GM23338 (cell line): ENCODE measurements at regions not wholly inside any gene's neighbourhood (a gene's known extent, or its start where the extent isn't known, plus 50 kb on each side); places are given as distances from the start of the nearest gene placed in this dataset.

Experiments
- ATAC-seq: fragments of 200-7000 bp; cut with Tn5 transposase; 3 replicates; pipeline ENCODE4 v1.9.1; 2020
- DNase-seq: peaks from one replicate; pipeline ENCODE4 v3.0.0-alpha.2; 2015; ENCODE audit warnings: low spot score
- H2AFZ ChIP-seq: fragments of 200-600 bp; sonication (generic); 2 replicates; pipeline ENCODE4 v1.8.0; 2016; ENCODE audit warnings: antibody characterized with exemption, mild to moderate bottlenecking, moderate library complexity
- H3F3A ChIP-seq: fragments of 200-600 bp; sonication (generic); replicated peaks from 2 replicates; pipeline ENCODE4 v1.8.0; 2017; ENCODE audit warnings: antibody characterized with exemption, mixed run types, low read depth
- H3K27ac ChIP-seq: fragments of 200-600 bp; sonication (generic); 2 replicates; pipeline ENCODE4 v1.6.1; 2016; ENCODE audit warnings: low read depth
- H3K27me3 ChIP-seq: fragments of 200-600 bp; sonication (generic); 2 replicates; pipeline ENCODE4 v1.8.0; 2016; ENCODE audit warnings: mild to moderate bottlenecking, mixed run types, moderate library complexity; ENCODE audit not compliant: insufficient read depth
- H3K36me3 ChIP-seq: fragments of 200-600 bp; sonication (generic); 2 replicates; pipeline ENCODE4 v1.8.0; 2016; ENCODE audit warnings: mild to moderate bottlenecking; ENCODE audit not compliant: insufficient read depth
- H3K4me1 ChIP-seq: fragments of 200-600 bp; sonication (generic); 2 replicates; pipeline ENCODE4 v1.8.0; 2016; ENCODE audit warnings: mild to moderate bottlenecking, moderate library complexity; ENCODE audit not compliant: insufficient read depth
- H3K4me2 ChIP-seq: fragments of 200-600 bp; sonication (generic); 2 replicates; pipeline ENCODE4 v1.7.1; 2017; ENCODE audit warnings: mixed run types
- H3K4me3 ChIP-seq: fragments of 200-600 bp; sonication (generic); 2 replicates; pipeline ENCODE4 v1.6.1; 2016; ENCODE audit warnings: mixed run types
- H3K79me2 ChIP-seq: fragments of 200-600 bp; sonication (generic); replicated peaks from 2 replicates; pipeline ENCODE4 v1.8.0; 2017; ENCODE audit warnings: mild to moderate bottlenecking; ENCODE audit not compliant: insufficient read depth
- H3K9me2 ChIP-seq: fragments of 200-600 bp; sonication (generic); 2 replicates; pipeline ENCODE4 v1.8.0; 2017; ENCODE audit not compliant: insufficient read depth
- H4K20me1 ChIP-seq: fragments of 200-600 bp; sonication (generic); replicated peaks from 2 replicates; pipeline ENCODE4 v1.8.0; 2017; ENCODE audit warnings: mild to moderate bottlenecking; ENCODE audit not compliant: insufficient read depth
- H3K27ac Mint-ChIP-seq: 2 replicates; pipeline ENCODE4 v1.8.0; 2020; ENCODE audit warnings: inconsistent platforms, mild to moderate bottlenecking, moderate library complexity, mixed read lengths
- H3K27me3 Mint-ChIP-seq: 3 replicates; pipeline ENCODE4 v1.8.0; 2022; ENCODE audit warnings: low read depth, mild to moderate bottlenecking, moderate library complexity, mixed read lengths, inconsistent platforms; ENCODE audit not compliant: insufficient read depth, poor library complexity
- H3K36me3 Mint-ChIP-seq: 3 replicates; pipeline ENCODE4 v1.8.0; 2021; ENCODE audit warnings: low read depth, mild to moderate bottlenecking, inconsistent platforms, moderate library complexity, mixed read lengths
- H3K4me1 Mint-ChIP-seq: 3 replicates; pipeline ENCODE4 v1.8.0; 2020; ENCODE audit warnings: mild to moderate bottlenecking, inconsistent platforms, mixed read lengths
- H3K4me3 Mint-ChIP-seq: 3 replicates; pipeline ENCODE4 v1.8.0; 2021; ENCODE audit warnings: moderate library complexity, mild to moderate bottlenecking, inconsistent platforms, mixed read lengths
- H3K9me3 Mint-ChIP-seq: 3 replicates; pipeline ENCODE4 v1.8.0; 2020; ENCODE audit warnings: moderate library complexity, mild to moderate bottlenecking, inconsistent platforms, mixed read lengths
- EZH2 ChIP-seq: fragments of 200-600 bp; sonication (generic); IDR thresholded peaks from one replicate; pipeline ENCODE4 v1.8.0; 2017; ENCODE audit warnings: antibody characterized with exemption, mild to moderate bottlenecking, low read depth; ENCODE audit not compliant: unreplicated experiment
- JUNB ChIP-seq: IDR thresholded peaks from one replicate; pipeline ENCODE4 v1.6.1; 2016; ENCODE audit warnings: antibody characterized with exemption; ENCODE audit not compliant: unreplicated experiment
- NANOG ChIP-seq: IDR thresholded peaks from 2 replicates; pipeline ENCODE4 v1.6.1; 2016; ENCODE audit warnings: antibody characterized with exemption, borderline replicate concordance
- STAT1 ChIP-seq: IDR thresholded peaks from one replicate; pipeline ENCODE4 v1.6.1; 2016; ENCODE audit warnings: antibody characterized with exemption; ENCODE audit not compliant: unreplicated experiment
- ZNF114 ChIP-seq: fragments of 250-450 bp; sonication (Bioruptor Pico); IDR thresholded peaks from 2 replicates; pipeline ENCODE4 v1.5.0; 2020; ENCODE audit warnings: mild to moderate bottlenecking, moderate library complexity
- ZNF331 ChIP-seq: fragments of 250-450 bp; sonication (Bioruptor Pico); IDR thresholded peaks from 2 replicates; pipeline ENCODE4 v1.5.0; 2020; ENCODE audit warnings: low read depth, mild to moderate bottlenecking, moderate library complexity
- TF ChIP-seq, protein P1 (sequence below), 2 experiments: fragments of 200-600 bp in 1 of 2; sonication (generic) in 1 of 2; conservative IDR thresholded peaks; 2 replicates each; pipeline versions ENCODE4 v1.5.1 to v1.6.1; 2016 to 2017; ENCODE audit warnings: antibody characterized with exemption in 2 of 2, low read depth in 2 of 2, mild to moderate bottlenecking in 2 of 2, moderate library complexity in 1 of 2
- TF ChIP-seq, protein P2 (sequence below): IDR thresholded peaks from one replicate; pipeline ENCODE4 v1.6.1; 2018; ENCODE audit warnings: antibody characterized with exemption; ENCODE audit not compliant: unreplicated experiment

DNA sequence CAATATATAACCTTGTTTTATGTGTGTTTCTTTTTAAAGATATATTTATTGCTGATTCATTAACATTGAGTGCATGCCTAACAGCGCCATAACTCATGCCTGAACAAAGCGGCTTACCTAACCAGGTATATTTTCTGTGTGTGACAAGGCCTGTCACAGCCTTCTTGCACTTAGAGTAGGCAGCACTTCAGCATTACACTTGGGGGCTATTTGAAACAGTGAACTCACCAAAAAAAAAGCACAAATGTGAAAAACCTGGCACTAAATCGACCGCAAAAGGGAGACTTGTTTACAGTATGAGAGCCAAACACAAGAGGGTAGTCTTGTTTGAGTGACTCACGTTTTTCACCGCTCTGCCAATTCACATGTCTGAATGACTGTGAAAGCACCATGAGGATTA lies 111.7 kb downstream of the DISP1 start:
- Mint-ChIP-seq H3K36me3 (no peaks in the 10 kb centered on the region), H3K4me3 (no peak overlapping the region), H3K27me3 (no peaks in the 10 kb centered on the region), H3K4me1 (peaks cover 42% of the 10 kb centered on the region), H3K27ac (peak overlapping the region; percentile 83), H3K9me3 (no peaks in the 10 kb centered on the region)
- H3K36me3 ChIP-seq, result no peaks in the 10 kb centered on the region
- ATAC-seq (no peak), DNase-seq (no peak)
- H3K27me3 ChIP-seq, result no peaks in the 10 kb centered on the region
- no peaks in the 10 kb centered on the region for H3F3A ChIP-seq
- H3K27ac ChIP-seq, result no peak overlapping the region
- TF ChIP-seq NANOG, result no peak
- TF ChIP-seq, protein P1, sequence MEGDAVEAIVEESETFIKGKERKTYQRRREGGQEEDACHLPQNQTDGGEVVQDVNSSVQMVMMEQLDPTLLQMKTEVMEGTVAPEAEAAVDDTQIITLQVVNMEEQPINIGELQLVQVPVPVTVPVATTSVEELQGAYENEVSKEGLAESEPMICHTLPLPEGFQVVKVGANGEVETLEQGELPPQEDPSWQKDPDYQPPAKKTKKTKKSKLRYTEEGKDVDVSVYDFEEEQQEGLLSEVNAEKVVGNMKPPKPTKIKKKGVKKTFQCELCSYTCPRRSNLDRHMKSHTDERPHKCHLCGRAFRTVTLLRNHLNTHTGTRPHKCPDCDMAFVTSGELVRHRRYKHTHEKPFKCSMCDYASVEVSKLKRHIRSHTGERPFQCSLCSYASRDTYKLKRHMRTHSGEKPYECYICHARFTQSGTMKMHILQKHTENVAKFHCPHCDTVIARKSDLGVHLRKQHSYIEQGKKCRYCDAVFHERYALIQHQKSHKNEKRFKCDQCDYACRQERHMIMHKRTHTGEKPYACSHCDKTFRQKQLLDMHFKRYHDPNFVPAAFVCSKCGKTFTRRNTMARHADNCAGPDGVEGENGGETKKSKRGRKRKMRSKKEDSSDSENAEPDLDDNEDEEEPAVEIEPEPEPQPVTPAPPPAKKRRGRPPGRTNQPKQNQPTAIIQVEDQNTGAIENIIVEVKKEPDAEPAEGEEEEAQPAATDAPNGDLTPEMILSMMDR (conservative IDR thresholded peaks at IDR 0.05; ENCODE audit: low read depth in 2 of 2), result 0 out of 4 replicates have a peak, but pooled peaks of 1 of the 2 experiments have one; percentile 18
- H2AFZ ChIP-seq, result no peak overlapping the region
- H3K4me3 ChIP-seq, result no peak overlapping the region
- H3K4me1 ChIP-seq, result peaks cover 7% of the 10 kb centered on the region
- no peaks in the 10 kb centered on the region for H3K9me2 ChIP-seq
- no peaks in the 10 kb centered on the region for H4K20me1 ChIP-seq
- H3K79me2 ChIP-seq, result no peaks in the 10 kb centered on the region
- no peak overlapping the region for H3K4me2 ChIP-seq

DNA sequence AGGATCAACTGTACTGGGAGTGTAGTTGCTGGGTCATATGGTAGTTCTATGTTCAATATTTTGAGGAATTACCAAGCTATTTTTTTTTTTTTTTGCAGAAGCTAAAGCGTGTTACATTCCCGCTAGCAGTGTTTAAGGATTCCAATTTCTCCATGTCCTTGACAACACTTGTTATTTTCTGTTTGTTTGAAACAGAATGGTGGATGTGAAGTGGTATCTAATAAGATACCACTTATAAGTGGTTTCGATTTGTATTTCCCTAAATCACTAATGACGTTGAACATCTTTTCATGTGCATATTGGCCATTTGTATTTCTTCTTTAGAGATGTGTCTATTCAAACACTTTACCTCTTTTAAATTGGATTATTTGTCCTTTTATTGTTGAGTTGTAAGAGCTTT lies 112.2 kb downstream of the DISP1 start:
- Histone ChIP-seq H3K36me3 (no peaks in the 10 kb centered on the region), H3K4me1 (peaks cover 7% of the 10 kb centered on the region), H2AFZ (no peak overlapping the region), H3F3A (no peaks in the 10 kb centered on the region), H4K20me1 (no peaks in the 10 kb centered on the region), H3K4me3 (no peak overlapping the region), H3K27me3 (no peaks in the 10 kb centered on the region), H3K27ac (no peak overlapping the region), H3K79me2 (no peaks in the 10 kb centered on the region), H3K4me2 (no peak overlapping the region), H3K9me2 (no peaks in the 10 kb centered on the region)
- no peaks in the 10 kb centered on the region for H3K36me3 Mint-ChIP-seq
- H3K9me3 Mint-ChIP-seq, result no peaks in the 10 kb centered on the region
- H3K27ac Mint-ChIP-seq, result peak overlapping the region; percentile 83
- no peak overlapping the region for H3K4me3 Mint-ChIP-seq
- H3K4me1 Mint-ChIP-seq, result peaks cover 46% of the 10 kb centered on the region
- ATAC-seq (no peak), DNase-seq (no peak)
- no peaks in the 10 kb centered on the region for H3K27me3 Mint-ChIP-seq
- TF ChIP-seq, protein P2, sequence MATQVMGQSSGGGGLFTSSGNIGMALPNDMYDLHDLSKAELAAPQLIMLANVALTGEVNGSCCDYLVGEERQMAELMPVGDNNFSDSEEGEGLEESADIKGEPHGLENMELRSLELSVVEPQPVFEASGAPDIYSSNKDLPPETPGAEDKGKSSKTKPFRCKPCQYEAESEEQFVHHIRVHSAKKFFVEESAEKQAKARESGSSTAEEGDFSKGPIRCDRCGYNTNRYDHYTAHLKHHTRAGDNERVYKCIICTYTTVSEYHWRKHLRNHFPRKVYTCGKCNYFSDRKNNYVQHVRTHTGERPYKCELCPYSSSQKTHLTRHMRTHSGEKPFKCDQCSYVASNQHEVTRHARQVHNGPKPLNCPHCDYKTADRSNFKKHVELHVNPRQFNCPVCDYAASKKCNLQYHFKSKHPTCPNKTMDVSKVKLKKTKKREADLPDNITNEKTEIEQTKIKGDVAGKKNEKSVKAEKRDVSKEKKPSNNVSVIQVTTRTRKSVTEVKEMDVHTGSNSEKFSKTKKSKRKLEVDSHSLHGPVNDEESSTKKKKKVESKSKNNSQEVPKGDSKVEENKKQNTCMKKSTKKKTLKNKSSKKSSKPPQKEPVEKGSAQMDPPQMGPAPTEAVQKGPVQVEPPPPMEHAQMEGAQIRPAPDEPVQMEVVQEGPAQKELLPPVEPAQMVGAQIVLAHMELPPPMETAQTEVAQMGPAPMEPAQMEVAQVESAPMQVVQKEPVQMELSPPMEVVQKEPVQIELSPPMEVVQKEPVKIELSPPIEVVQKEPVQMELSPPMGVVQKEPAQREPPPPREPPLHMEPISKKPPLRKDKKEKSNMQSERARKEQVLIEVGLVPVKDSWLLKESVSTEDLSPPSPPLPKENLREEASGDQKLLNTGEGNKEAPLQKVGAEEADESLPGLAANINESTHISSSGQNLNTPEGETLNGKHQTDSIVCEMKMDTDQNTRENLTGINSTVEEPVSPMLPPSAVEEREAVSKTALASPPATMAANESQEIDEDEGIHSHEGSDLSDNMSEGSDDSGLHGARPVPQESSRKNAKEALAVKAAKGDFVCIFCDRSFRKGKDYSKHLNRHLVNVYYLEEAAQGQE, result no peak
- no peak for TF ChIP-seq STAT1
- TF ChIP-seq JUNB, result no peak
- TF ChIP-seq, protein P1 (conservative IDR thresholded peaks at IDR 0.05; ENCODE audit: low read depth in 2 of 2), result no peak
- TF ChIP-seq ZNF114 (CRISPR knock-in tag), result no peak
- no peak for TF ChIP-seq EZH2
- TF ChIP-seq NANOG, result no peak
- no peak for TF ChIP-seq ZNF331 (CRISPR knock-in tag)
